IPS DF 4.7 (cell line): ENCODE measurements at regions not wholly inside any gene's neighbourhood (a gene's known extent, or its start where the extent isn't known, plus 50 kb on each side); places are given as distances from the start of the nearest gene placed in this dataset.
"Not testable (repeated sequence)": the region's sequence is repeated elsewhere in the genome, so short reads cannot be mapped to it uniquely, and the experiment has no call there.

Source experiments
- DNase-seq: peaks from one replicate; pipeline ENCODE4 v3.0.0-alpha.2; 2013; ENCODE audit warnings: low spot score; ENCODE audit errors: extremely low read depth

DNA sequence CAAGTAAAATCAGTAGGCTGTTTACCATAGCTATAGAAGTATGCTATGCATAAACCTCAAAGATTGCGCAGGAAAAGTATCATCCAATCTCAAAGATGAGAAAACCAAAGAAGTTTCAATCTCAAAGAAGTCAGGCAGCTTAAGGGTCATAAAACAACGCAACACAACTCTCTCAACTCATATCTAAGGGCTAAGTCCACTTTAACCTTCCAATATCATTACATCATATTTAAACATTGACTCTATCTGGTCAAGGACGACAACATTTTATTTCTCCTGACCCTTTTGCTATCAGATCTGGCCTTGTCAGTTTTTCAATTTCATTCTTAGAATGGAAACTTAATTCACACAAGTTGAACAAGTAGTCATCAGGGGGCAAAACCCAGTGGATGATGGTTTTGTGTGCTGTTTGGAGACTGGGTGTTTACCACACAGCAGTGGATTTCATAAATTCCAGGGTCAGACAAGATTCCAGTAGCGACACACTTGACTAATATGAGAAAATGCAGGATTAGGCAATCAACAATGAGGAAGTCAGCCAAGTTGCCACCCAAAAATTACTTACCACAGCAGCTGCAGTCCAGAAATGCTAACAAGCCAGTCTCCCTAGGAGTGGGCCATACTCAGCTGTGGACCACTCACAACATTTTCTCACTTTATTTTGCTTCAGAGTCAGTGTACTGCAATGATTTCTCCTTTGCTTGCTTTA is 108.7 kb upstream of the NBPF26 start:
- not testable (repeated sequence) for DNase-seq

DNA sequence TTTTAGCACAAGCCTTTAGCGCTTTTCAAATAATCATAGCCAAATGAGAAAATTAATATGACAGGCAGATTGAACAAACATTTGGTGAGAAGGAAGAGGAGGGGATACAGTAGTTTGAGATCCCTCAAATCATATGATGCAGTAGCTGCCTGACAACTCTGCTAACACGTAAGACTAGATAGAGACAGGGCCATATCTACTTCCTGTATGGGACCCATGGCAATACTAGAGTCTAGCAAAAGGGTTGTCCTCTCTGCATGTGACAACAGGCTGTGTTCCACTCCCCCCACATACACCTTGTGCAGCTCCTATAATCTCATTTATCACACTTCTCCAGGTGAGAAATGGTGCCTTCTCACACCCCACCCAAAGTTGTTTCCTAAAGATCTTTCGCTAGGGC is 106.3 kb upstream of the NBPF26 start:
- not testable (repeated sequence) for DNase-seq

DNA sequence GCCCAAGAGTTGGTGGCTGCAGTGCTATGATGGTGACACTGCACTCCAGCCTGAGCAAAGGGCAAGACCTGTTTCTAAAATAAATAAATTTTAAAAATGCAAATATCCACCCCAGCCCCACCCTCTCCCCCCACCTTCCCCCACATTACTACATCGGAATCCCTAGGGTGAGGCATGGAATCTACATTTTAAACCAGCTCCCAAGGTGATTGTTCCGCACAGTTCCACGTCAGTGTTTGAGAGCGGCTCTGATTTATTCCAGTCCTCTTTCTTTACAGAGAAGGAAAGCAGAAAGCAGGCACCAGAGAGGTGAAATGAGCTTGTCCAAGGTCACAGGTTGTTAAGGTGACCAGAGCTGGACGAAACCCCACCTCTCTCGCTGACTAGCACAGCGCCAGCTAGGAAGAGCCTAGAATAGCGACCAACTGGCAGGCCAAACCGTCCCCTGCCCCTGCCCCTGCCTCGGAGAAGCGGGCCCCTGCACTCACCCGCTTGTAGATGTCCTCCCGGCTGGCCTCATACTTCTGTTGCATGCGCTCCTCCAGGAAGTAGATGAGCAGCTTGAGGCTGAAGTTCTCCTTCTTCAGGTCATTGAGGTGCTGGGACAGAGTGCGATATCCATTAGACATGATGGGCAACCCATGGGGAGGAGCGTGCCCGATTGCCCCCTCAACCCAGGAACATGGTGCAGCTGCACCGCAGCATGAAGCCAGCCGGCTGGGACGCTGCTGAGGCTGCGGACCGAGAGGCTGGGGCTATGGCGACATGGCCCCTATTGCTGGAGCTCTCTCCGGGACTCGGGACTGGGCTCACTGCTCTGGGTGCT is 103.7 kb upstream of the NBPF26 start:
- not testable (repeated sequence) for DNase-seq

DNA sequence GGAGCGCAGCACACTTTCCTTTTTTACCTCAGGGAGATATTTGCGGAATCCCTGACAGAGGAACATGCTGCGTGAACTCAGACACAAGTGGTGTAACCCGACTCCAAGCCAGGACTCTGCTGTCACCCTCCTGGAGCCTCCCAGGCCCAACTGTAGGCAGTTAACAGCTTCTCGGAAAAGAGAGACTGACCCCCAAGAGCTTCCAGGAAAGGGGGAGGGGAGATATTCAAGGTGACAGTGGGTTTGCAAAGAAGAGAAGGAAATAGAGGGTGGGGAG is 103.1 kb upstream of the NBPF26 start:
- not testable (repeated sequence) for DNase-seq

DNA sequence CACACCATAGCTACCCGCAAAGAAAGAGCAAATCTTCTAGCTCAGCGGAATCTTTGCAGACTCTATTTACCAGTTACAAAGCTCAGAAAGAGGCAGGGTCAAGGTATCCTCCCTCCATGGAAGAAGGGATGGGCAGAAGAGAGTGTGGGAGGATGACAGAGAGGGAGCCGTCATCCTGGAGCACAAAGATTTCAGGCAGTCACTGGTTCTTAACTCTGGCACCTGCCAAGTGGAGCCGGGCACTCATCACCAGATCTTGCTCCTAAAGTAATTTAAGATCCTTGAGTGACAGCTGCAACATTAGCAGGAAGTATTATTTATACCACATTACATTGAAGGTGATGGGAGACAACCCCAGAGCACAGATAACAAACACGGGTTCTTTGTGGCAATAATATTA is 102.5 kb upstream of the NBPF26 start:
- DNase-seq: not testable (repeated sequence)

DNA sequence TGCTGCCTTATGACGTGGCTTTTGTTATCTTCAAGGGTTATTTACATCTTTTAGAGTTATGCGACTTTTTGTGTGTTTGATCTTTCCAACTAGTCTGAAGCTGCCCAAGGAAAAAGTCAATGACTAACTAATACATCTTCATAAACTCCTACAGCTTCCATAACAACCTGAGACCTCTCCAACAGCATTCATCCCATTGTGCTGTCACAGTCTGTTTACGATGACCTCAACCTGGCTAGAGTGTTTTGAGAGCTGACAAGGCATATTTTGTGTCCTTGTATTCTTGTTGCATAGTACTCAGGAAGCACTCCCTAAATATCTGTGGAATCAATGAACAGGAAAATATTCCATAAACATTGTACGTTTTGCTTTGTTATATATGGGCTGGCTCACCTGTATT is 100.2 kb upstream of the NBPF26 start:
- DNase-seq: not testable (repeated sequence)

DNA sequence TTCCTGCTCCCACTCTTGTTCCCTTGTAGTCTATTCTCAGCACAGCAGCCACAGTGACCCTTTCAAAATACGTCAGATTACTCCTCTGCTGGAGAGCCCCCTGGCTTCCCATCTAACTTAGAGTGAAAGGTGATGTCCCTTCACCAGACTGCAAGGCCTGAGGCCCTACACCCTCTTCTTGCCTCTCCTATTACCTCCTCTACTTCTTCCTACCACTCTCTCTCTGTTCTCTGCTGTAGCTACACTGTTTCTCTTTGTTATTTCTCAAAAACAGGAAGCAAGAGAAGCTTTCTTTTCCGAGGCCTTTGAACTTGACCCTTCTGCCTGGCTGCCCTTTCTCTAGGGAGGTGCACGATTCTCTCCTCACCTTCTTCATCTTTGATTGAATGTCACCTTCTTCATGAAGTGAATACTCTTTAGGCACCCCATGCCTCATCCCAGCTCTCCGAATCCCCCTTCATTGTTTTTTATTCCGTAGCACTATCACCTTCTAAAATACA is 99.1 kb upstream of the NBPF26 start:
- not testable (repeated sequence) for DNase-seq

DNA sequence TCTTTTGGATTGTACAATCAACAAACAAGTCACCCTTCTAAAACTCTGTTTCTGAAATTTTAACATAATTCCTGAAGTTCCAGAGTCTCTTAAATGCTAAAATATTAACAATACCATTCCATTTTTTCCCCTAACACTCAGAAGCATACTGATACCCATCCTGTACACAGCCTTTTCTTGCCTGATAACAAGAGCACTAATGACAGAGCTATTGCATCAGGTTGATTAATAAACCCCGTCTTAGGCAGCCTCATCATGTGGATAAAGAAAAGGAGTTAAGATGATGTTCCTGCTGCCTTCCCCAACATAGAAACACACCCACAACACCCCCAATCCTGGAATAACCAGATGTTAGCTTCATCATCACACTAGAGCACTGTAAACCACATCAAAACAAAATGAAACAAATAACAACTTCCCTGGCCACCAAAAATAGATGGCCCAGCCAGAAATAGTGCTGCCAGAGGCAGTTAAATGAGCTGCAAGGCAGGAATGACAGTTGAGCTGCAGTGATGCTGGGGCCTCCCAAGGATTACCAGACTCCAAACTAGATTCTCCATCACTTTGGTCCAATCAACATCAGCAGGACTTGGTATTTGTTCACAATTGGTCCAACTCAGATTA is 93.8 kb upstream of the NBPF26 start:
- DNase-seq: not testable (repeated sequence)

DNA sequence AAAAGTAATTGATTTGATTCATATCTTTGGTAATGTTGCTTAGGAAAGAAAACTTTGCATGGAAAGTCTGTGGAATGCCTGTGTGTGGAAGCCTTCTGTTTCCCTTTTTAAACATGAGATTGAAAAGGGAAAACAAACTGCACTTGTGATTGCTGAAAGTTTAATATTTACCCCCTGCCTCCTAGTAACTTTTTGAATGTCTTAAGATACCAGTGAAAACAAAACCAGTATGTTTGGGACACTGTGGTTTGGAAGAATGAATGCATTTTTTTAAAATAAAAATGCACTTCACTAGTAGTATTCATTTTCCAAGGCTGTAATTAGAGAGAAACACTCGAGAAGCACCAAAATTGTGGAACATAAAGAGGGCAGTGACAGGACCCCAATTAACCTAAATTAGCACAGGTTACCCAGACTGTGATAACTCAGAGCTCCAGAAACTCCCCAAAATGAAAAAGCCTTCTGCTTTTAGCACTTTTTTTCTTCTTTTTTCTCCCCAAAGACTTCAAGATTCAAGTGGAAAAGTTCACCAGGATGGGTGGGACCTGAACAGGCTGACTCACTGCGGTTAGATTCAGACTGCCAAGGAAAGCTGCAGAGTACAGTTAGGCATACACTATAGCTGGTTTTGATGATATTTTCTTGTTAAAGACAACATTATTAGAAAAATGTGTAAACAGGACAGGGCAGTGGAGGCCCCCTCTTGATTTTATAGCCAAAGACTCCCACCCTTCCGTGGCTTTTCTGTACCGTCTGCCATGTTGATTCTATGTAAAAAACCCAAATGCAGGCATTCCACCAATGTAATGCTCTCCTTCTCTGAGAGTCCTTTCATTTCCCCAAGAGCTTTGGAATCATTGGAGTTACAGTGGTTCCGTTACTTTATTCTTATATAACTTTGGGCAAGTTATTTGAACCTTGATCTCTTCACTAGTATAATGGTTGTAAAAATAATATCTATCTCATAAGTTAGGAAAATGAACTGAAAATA is 88.6 kb upstream of the NBPF26 start:
- not testable (repeated sequence) for DNase-seq

DNA sequence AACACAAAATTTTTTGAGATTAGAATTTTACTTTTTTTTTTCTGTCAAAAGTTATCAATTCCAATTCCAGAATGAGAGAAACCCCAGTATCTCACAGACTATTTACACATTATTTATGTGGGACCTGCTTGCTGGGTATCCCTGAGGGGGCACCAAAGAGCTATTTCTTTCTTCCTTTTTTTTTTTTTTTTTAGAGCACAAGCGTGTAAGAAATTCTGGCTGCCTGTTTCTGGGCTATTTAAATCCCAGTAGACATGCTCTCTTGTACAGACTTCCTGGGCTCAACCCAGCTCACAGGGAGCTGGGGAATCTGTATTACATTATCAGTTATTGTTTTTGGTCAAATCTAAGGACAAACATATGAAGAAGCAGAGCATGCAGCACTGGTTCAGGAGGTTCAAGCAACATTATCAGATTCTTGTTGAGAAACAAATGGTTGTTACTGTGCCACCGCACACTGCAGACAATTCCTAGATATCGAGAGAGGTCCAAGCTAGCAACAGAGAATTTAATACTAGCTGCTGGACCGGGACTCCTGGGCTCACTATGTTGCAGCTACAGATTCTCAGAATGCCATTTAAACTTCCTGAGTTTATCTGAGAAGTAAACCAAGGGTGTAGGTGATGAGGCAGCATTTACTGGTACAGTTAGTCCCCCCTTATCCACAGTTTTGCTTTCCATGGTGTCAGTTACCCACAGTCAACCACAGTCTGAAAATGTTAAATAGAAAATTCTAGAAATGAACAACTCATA is 83.3 kb upstream of the NBPF26 start:
- not testable (repeated sequence) for DNase-seq

DNA sequence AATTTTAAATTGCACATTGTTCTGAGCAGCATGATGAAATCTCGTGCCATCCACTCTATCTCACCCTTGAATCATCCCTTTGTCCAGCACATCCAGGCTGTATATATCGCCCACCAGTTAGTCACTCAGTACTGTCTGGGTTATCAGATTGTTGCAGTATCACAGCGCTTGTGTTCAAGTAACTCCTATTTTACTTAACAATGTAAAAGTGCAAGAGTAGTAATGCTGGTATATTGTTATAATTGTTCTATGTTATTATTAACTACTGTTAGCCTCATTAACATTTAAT is 82.8 kb upstream of the NBPF26 start:
- not testable (repeated sequence) for DNase-seq

DNA sequence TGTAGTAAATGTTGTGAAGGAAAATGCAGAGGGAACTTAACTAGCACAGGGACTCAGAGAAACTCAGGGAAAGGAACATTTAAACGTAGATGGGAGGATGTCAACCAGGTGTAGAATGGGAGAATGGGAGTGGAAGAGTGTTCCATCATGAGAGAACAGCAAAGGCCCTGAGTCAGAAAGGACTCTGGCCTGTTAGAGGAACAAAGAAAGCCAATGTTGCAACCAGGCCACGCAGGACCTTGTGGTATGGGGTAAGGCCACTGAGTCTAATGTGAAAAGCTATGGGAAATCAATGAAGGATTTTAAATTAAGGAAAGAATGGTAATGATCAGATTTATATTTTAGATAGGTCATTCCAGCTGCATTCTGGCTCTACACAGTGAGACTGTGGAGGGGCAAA is 76.6 kb upstream of the NBPF26 start:
- DNase-seq: not testable (repeated sequence)

DNA sequence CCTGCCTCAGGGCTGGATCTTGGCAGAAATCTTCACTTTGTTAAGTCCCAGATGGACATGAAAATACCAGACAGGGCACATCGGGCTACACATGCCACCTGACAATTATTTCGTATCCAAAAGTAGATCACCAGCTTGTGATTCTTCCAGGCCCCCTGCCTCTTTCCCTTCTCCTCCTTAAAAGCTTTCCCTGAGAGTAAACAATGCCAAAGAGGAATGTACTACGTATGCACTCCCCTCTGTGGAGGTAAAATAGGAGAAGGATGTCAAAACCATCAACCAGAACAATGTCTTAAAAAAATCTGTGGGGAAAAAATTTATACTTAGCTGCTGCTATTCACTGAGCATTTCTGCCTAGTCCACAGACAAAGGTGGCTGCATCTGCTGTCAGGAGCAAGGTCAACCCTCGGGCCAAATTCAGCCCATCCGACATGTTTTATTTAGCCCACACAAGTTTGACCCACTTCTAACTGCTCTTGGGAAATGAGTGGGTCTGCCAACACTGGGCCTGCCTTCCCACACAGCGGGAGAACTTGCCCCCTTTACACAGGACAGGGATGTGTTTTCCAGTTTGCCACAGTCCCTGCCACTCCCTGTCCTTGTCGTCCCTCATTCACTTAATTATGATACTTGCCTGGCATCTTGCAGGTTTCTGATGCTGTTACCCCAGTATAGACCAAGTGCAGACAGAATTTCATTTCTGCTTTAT is 74.7 kb upstream of the NBPF26 start:
- not testable (repeated sequence) for DNase-seq

DNA sequence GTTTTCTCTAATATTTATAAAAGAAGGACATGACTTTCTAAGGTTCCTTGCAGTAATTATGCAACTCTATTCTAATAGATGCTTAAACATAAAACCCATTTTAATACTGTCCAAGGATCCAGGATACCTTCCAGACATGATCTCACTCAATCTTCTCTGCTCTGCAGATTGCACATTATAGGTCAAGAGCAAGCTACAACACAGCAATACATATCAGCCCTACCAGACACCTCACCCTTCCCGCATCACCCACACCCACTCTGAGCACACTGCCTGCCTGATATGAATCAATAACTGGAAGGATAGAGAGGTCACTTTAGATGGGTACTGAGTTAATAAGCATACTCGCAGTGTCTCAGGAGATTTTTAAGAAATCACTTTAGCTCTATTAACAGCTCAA is 74.0 kb upstream of the NBPF26 start:
- DNase-seq: not testable (repeated sequence)

DNA sequence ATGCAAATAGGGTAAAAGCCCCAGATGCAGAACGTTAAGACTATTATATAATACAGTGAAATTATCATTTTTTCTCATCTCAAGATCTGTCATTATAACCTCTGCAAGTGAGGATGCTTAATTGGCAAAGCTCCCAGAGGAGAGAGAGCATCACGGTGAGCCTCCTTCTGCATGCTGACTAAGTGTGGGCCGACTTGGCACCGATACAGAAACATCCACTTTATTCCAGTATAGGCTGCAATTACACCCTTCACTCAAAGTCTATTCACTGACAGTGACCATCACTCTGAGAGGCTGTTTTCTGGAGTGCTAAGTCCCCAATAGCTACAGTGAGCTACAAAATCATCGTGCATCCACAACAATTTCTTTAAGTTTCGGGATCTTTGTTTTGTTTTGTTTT is 69.6 kb upstream of the NBPF26 start:
- not testable (repeated sequence) for DNase-seq

DNA sequence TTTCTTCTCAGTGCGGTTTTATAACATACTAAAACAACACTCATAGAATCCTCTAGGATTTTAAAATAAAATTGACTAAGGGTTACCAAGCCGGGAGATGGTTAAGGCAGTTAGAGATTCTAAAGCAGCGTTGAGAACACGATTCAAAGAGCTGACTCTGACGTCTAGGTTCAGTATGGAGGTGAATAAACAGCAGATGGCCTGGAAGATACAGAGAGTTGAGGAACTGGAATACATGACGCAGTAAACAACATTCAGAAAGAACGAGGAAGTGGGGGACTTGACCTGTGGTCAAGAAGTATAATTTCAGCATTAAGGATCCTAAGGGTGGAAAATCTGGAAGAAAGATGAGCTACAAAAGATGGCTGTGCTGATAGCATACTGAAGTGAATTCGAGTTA is 68.4 kb upstream of the NBPF26 start:
- DNase-seq: not testable (repeated sequence)

DNA sequence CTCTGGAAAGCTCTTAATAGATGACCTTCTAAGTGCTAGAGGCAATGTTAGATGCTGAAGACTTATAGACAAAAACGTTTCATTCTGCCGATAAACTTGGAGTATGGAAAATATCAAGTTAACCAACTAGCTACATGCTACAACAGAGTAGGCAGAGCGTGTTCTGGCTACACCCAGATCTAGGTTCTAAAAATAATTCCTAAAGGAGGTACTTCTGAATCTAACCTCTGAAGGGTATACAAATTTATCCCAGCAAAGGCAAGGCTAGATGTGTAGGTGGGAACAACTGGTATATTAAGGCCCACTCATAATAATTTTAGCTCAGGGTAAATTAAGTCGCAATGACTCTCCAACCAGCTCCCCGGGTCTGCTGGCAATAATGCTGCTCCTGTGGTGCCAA is 67.6 kb upstream of the NBPF26 start:
- not testable (repeated sequence) for DNase-seq

DNA sequence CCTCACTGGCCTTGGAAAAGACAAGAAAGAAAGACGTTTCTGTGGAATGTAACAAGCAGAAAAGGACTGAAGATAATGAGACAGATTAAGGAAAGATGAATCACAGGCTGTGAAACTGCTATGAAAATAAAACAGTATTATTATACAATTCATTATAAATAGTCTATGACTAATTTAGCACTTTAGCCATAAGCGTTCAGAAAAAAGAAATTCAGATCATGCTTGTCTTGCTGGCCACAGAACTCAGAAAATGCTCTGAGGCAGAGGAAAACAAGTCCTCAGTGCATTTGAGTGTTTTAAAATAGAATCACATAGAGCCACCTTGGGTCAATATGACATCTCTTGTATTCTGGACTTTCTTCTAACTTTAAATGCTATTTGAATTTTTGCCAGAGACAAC is 65.9 kb upstream of the NBPF26 start:
- not testable (repeated sequence) for DNase-seq

DNA sequence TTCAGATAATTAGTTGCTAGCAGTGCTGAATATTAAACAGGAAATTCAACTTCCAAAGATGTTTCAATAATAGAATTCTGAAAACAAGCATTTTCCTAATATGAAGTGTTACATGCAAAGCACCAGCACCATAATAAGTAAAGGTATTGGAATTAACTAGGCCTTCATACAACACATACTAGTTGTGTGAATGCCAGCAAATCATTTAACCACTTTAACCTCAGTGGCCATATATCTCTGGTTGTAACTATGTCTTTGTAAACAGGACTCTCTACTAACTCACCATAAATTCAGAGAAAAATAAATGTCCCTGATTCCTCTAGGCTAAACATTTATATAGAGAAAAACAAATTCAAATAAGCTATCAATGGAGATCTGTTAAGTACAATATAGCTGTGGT is 65.1 kb upstream of the NBPF26 start:
- DNase-seq: not testable (repeated sequence)

DNA sequence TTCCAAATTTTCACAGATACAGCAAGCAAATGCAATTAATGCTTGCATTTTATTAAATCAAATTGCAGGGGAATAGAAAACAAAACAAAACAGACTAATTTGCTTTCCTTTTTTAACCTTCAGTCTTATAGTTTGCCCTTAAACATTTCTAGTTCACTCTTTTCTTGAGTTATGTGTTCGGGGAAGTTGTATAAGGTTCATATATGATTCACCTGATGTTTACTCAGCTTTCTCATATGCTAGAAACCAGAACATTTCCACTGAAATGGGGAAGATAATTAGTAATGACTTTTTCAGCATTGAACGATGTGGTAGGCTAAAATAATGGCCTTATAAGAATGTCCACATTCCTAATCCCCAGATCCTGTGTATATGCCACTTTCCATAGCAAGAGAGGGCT is 64.6 kb upstream of the NBPF26 start:
- not testable (repeated sequence) for DNase-seq
